GM21723 (cell line): ENCODE measurements at regions not wholly inside any gene's neighbourhood (a gene's known extent, or its start where the extent isn't known, plus 50 kb on each side); places are given as distances from the start of the nearest gene placed in this dataset.

Source experiments
- ATAC-seq: cut with Tn5 transposase; IDR thresholded peaks from one replicate; pipeline ENCODE4 v1.9.1; 2021; ENCODE audit warnings: mild to moderate bottlenecking, moderate library complexity; ENCODE audit not compliant: unreplicated experiment

GRCh38 chr5:154107010-154107409 lies 68.2 kb downstream of the MFAP3 start:
- ATAC-seq, result no peak

- ATAC-seq, result no peak
Measured at GRCh38 chr5:154107756-154108155, 69.0 kb downstream of the MFAP3 start.

- ATAC-seq, result no peak
Measured at GRCh38 chr5:154109416-154110106, 70.8 kb downstream of the MFAP3 start.

- no peak for ATAC-seq
Measured at GRCh38 chr5:154110107-154110453, 71.3 kb downstream of the MFAP3 start.

- no peak for ATAC-seq
Measured at GRCh38 chr5:154110716-154111115, 71.9 kb downstream of the MFAP3 start.

- no peak for ATAC-seq
Measured at GRCh38 chr5:154111214-154111613, 72.4 kb downstream of the MFAP3 start.

GRCh38 chr5:154112255-154112654 lies 73.5 kb downstream of the MFAP3 start:
- peak; percentile 76 for ATAC-seq

GRCh38 chr5:154115291-154115690 lies 75.2 kb upstream of the GALNT10 start:
- no peak for ATAC-seq

- no peak for ATAC-seq
Measured at GRCh38 chr5:154117050-154117449, 73.5 kb upstream of the GALNT10 start.

- ATAC-seq, result no peak
Measured at GRCh38 chr5:154117930-154118329, 72.6 kb upstream of the GALNT10 start.

- ATAC-seq, result no peak
Measured at GRCh38 chr5:154118385-154118784, 72.1 kb upstream of the GALNT10 start.

- no peak for ATAC-seq
Measured at GRCh38 chr5:154118893-154119336, 71.6 kb upstream of the GALNT10 start.

- no peak for ATAC-seq
Measured at GRCh38 chr5:154129013-154129412, 61.5 kb upstream of the GALNT10 start.

GRCh38 chr5:154129921-154130320 lies 60.6 kb upstream of the GALNT10 start:
- no peak for ATAC-seq

GRCh38 chr5:154131817-154132216 lies 58.7 kb upstream of the GALNT10 start:
- ATAC-seq, result no peak

GRCh38 chr5:154132718-154133307 lies 57.7 kb upstream of the GALNT10 start:
- ATAC-seq, result no peak

- ATAC-seq, result no peak
Measured at GRCh38 chr5:154133591-154133990, 56.9 kb upstream of the GALNT10 start.

- ATAC-seq, result no peak
Measured at GRCh38 chr5:154134499-154134898, 56.0 kb upstream of the GALNT10 start.

GRCh38 chr5:154135125-154135817 lies 55.3 kb upstream of the GALNT10 start:
- no peak for ATAC-seq

- ATAC-seq, result no peak
Measured at GRCh38 chr5:154136141-154136540, 54.4 kb upstream of the GALNT10 start.

GRCh38 chr5:154138701-154139100 lies 51.8 kb upstream of the GALNT10 start:
- no peak for ATAC-seq

GRCh38 chr5:154140381-154140780 lies 50.2 kb upstream of the GALNT10 start:
- no peak for ATAC-seq
